Calu3 (cell line): ENCODE measurements at regions not wholly inside any gene's neighbourhood (a gene's known extent, or its start where the extent isn't known, plus 50 kb on each side); places are given as distances from the start of the nearest gene placed in this dataset.
A peak's percentile ranks its signal among the peaks of the same experiment; 100 is the strongest.
"Not testable (repeated sequence)": the region's sequence is repeated elsewhere in the genome, so short reads cannot be mapped to it uniquely, and the experiment has no call there.

Experiments
- BruUV-seq: library from RNA; stranded (reverse); fragments of 400-500 nt; replicated peaks from 2 replicates; lab custom pipeline; 2021; lab: Mats Ljungman, UMichigan
- CTCF ChIA-PET: fragments of 300-600 bp; sonication (Branson Sonifier 250); formaldehyde crosslinking; loops from one replicate; lab custom pipeline; 2022; ENCODE audit warnings: antibody characterized with exemption; lab: Charles Lee
- DNase-seq: peaks from one replicate; pipeline ENCODE4 v3.0.0; 2022
- H3K27ac Mint-ChIP-seq: one replicate; pipeline ENCODE4 v1.8.0; 2022; ENCODE audit warnings: mixed read lengths; ENCODE audit not compliant: unreplicated experiment
- H3K27me3 Mint-ChIP-seq: one replicate; pipeline ENCODE4 v1.8.0; 2022; ENCODE audit warnings: mixed read lengths; ENCODE audit not compliant: unreplicated experiment
- H3K36me3 Mint-ChIP-seq: one replicate; pipeline ENCODE4 v1.8.0; 2022; ENCODE audit warnings: mild to moderate bottlenecking, moderate library complexity, mixed read lengths; ENCODE audit not compliant: insufficient read depth, unreplicated experiment
- H3K4me1 Mint-ChIP-seq: one replicate; pipeline ENCODE4 v1.8.0; 2022; ENCODE audit warnings: mild to moderate bottlenecking, low read depth, mixed read lengths; ENCODE audit not compliant: unreplicated experiment
- H3K4me3 Mint-ChIP-seq: one replicate; pipeline ENCODE4 v1.8.0; 2022; ENCODE audit warnings: mild to moderate bottlenecking, low read depth, moderate library complexity, mixed read lengths; ENCODE audit not compliant: unreplicated experiment
- H3K9me3 Mint-ChIP-seq: one replicate; pipeline ENCODE4 v1.8.0; 2022; ENCODE audit warnings: low read depth, mixed read lengths; ENCODE audit not compliant: unreplicated experiment
- intact Hi-C: fragments of 100-400 bp; cut with micrococcal nuclease; formaldehyde crosslinking; loops from one replicate; pipeline ENCODE4 v1.10.0; 2022; ENCODE audit not compliant: unreplicated experiment
- TF ChIP-seq, protein P1 (sequence below): fragments of 200-600 bp; IDR thresholded peaks from one replicate; pipeline ENCODE4 v1.8.0; 2022; ENCODE audit warnings: antibody characterized with exemption; ENCODE audit not compliant: unreplicated experiment

DNA sequence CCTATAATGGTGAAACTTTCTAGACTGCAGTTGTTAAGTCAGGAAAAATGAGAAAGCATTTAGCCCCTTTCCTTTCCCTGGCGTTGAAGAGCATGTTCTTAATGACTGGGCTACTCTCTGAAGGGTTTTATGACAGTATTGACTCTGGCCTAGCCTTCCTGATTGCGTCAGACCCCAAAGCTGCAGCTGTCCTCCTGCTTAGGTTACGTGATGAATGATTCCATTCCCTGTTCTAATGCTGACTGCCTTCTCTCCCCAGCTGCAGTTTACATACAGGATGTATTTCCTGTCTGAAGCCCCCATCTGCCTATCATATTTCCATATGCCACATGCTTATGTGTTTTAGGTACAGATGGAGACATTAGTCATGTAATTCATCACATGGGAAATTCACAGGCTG is 105.8 kb upstream of the EGFL6 start:
- intact Hi-C loops: no loop called here
- no peak overlapping the region for H3K4me3 Mint-ChIP-seq
- no peak overlapping the region for H3K27ac Mint-ChIP-seq
- peak; percentile 8 for DNase-seq
- H3K9me3 Mint-ChIP-seq: peaks cover 4% of the 10 kb centered on the region
- H3K4me1 Mint-ChIP-seq: peaks cover 5% of the 10 kb centered on the region
- no peaks in the 10 kb centered on the region for H3K27me3 Mint-ChIP-seq
- CTCF ChIA-PET: no interaction called here
- no peaks in the 10 kb centered on the region for H3K36me3 Mint-ChIP-seq
- TF ChIP-seq, protein P1, sequence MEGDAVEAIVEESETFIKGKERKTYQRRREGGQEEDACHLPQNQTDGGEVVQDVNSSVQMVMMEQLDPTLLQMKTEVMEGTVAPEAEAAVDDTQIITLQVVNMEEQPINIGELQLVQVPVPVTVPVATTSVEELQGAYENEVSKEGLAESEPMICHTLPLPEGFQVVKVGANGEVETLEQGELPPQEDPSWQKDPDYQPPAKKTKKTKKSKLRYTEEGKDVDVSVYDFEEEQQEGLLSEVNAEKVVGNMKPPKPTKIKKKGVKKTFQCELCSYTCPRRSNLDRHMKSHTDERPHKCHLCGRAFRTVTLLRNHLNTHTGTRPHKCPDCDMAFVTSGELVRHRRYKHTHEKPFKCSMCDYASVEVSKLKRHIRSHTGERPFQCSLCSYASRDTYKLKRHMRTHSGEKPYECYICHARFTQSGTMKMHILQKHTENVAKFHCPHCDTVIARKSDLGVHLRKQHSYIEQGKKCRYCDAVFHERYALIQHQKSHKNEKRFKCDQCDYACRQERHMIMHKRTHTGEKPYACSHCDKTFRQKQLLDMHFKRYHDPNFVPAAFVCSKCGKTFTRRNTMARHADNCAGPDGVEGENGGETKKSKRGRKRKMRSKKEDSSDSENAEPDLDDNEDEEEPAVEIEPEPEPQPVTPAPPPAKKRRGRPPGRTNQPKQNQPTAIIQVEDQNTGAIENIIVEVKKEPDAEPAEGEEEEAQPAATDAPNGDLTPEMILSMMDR: no peak
- no TSS peak for BruUV-seq

GRCh38 chrX:13452283-13452682 is 117.1 kb upstream of the EGFL6 start:
- DNase-seq: no peak
- Mint-ChIP-seq H3K4me3 (no peak overlapping the region), H3K27me3 (no peaks in the 10 kb centered on the region), H3K4me1 (no peaks in the 10 kb centered on the region), H3K9me3 (peaks cover 5% of the 10 kb centered on the region), H3K27ac (no peak overlapping the region), H3K36me3 (no peaks in the 10 kb centered on the region)
- TF ChIP-seq, protein P1: no peak
- no TSS peak for BruUV-seq
- intact Hi-C loops: no loop called here
- CTCF ChIA-PET: no interaction called here

DNA sequence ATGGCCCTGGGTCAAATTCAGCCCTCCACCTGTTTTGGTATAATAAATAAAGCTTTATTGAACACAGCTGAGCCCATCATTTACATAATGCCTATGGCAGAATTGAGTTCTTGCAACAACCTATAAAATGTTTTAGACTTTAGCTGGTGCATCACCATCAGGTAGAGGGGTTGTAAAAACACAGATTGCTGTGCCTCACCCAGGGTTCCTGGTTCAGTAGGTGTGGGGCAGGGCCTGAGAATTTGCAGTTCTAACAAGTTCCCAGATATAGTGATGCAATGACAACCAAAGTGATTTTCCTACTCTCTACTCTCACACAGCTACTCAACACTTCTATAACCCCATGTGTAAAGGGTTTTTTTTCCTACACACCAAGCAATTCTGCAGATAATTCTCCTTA is 120.0 kb upstream of the EGFL6 start:
- H3K9me3 Mint-ChIP-seq: peaks cover 5% of the 10 kb centered on the region
- no peaks in the 10 kb centered on the region for H3K4me1 Mint-ChIP-seq
- no TSS peak for BruUV-seq
- H3K27ac Mint-ChIP-seq: no peak overlapping the region
- CTCF ChIA-PET: no interaction called here
- no peak overlapping the region for H3K4me3 Mint-ChIP-seq
- TF ChIP-seq, protein P1: no peak
- DNase-seq: no peak
- intact Hi-C loops: no loop called here
- no peaks in the 10 kb centered on the region for H3K36me3 Mint-ChIP-seq
- H3K27me3 Mint-ChIP-seq: no peaks in the 10 kb centered on the region

- H3K27ac Mint-ChIP-seq: no peak overlapping the region
- H3K4me3 Mint-ChIP-seq: no peak overlapping the region
- no peak for DNase-seq
- H3K4me1 Mint-ChIP-seq: no peaks in the 10 kb centered on the region
- H3K27me3 Mint-ChIP-seq: no peaks in the 10 kb centered on the region
- peaks cover 5% of the 10 kb centered on the region for H3K9me3 Mint-ChIP-seq
- BruUV-seq: no TSS peak
- intact Hi-C loops: no loop called here
- TF ChIP-seq, protein P1: no peak
- CTCF ChIA-PET: no interaction called here
- H3K36me3 Mint-ChIP-seq: no peaks in the 10 kb centered on the region
Observed at GRCh38 chrX:13448941-13449340, 120.5 kb upstream of the EGFL6 start.

GRCh38 chrX:13441608-13442007 is 121.8 kb upstream of the ATXN3L start:
- H3K27me3 Mint-ChIP-seq, H3K36me3 Mint-ChIP-seq, intact Hi-C loops, DNase-seq, H3K9me3 Mint-ChIP-seq, CTCF ChIA-PET, BruUV-seq, H3K4me3 Mint-ChIP-seq, H3K27ac Mint-ChIP-seq: not testable (repeated sequence)
- H3K4me1 Mint-ChIP-seq: peaks cover 11% of the 10 kb centered on the region
